Astrocyte (in vitro differentiated cells and primary cell): ENCODE measurements at regions not wholly inside any gene's neighbourhood (a gene's known extent, or its start where the extent isn't known, plus 50 kb on each side); places are given as distances from the start of the nearest gene placed in this dataset.

Experiments
- DNase-seq: peaks from one replicate; pipeline ENCODE4 v3.0.0-alpha.2; 2010; ENCODE audit warnings: low read depth
- FAIRE-seq: peaks from 2 replicates; lab custom pipeline; 2011; peaks lifted over from hg19 to GRCh38; lab: Jason Lieb, UNC
- H2AFZ ChIP-seq: 2 replicates; pipeline ENCODE4 v1.6.0; 2012; ENCODE audit warnings: low read depth, low read length, inconsistent platforms
- H3K27ac ChIP-seq: 2 replicates; pipeline ENCODE4 v1.5.1; 2011; ENCODE audit warnings: low read depth, low read length, inconsistent platforms
- H3K27me3 ChIP-seq: 2 replicates; pipeline ENCODE4 v1.6.0; 2011; ENCODE audit warnings: low read length, inconsistent platforms; ENCODE audit not compliant: insufficient read depth
- H3K36me3 ChIP-seq: 2 replicates; pipeline ENCODE4 v1.5.1; 2011; ENCODE audit warnings: low read length, inconsistent platforms; ENCODE audit not compliant: insufficient read depth
- H3K4me1 ChIP-seq: 2 replicates; pipeline ENCODE4 v1.5.1; 2011; ENCODE audit warnings: low read length, inconsistent platforms; ENCODE audit not compliant: insufficient read depth
- H3K4me2 ChIP-seq: 2 replicates; pipeline ENCODE4 v1.6.0; 2012; ENCODE audit warnings: low read length, inconsistent platforms
- H3K4me3 ChIP-seq: 2 replicates; pipeline ENCODE4 v1.5.1; 2011; ENCODE audit warnings: low read depth, mild to moderate bottlenecking, low read length, inconsistent platforms; ENCODE audit not compliant: insufficient read depth
- H3K79me2 ChIP-seq: 2 replicates; pipeline ENCODE4 v1.6.0; 2012; ENCODE audit warnings: mild to moderate bottlenecking, low read length, inconsistent platforms; ENCODE audit not compliant: insufficient read depth
- H3K9ac ChIP-seq: 2 replicates; pipeline ENCODE4 v1.6.0; 2012; ENCODE audit warnings: mild to moderate bottlenecking, low read length, inconsistent platforms
- H3K9me3 ChIP-seq: 2 replicates; pipeline ENCODE4 v1.5.1; 2012; ENCODE audit warnings: low read depth, mild to moderate bottlenecking, low read length, inconsistent platforms; ENCODE audit not compliant: insufficient read depth
- H4K20me1 ChIP-seq: 2 replicates; pipeline ENCODE4 v1.6.0; 2012; ENCODE audit warnings: low read length, inconsistent platforms; ENCODE audit not compliant: insufficient read depth
- H3K27ac Mint-ChIP-seq: one replicate; pipeline ENCODE4 v1.8.0; 2021; ENCODE audit warnings: mild to moderate bottlenecking, mixed read lengths; ENCODE audit not compliant: unreplicated experiment
- H3K27me3 Mint-ChIP-seq: one replicate; pipeline ENCODE4 v1.8.0; 2021; ENCODE audit warnings: low read depth, mixed read lengths; ENCODE audit not compliant: unreplicated experiment
- H3K36me3 Mint-ChIP-seq: one replicate; pipeline ENCODE4 v1.8.0; 2021; ENCODE audit warnings: low read depth, mixed read lengths; ENCODE audit not compliant: unreplicated experiment
- H3K4me1 Mint-ChIP-seq: one replicate; pipeline ENCODE4 v1.8.0; 2021; ENCODE audit warnings: low read depth, mixed read lengths; ENCODE audit not compliant: unreplicated experiment
- H3K4me3 Mint-ChIP-seq: one replicate; pipeline ENCODE4 v1.8.0; 2021; ENCODE audit warnings: mild to moderate bottlenecking, moderate library complexity, mixed read lengths; ENCODE audit not compliant: unreplicated experiment
- H3K9me3 Mint-ChIP-seq: one replicate; pipeline ENCODE4 v1.8.0; 2021; ENCODE audit warnings: mild to moderate bottlenecking, mixed read lengths; ENCODE audit not compliant: unreplicated experiment
- CTCF ChIP-seq: IDR thresholded peaks from 2 replicates; pipeline ENCODE4 v1.5.1; 2011; ENCODE audit warnings: low read depth, mild to moderate bottlenecking, inconsistent platforms, low read length, moderate library complexity; ENCODE audit not compliant: insufficient read depth
- EZH2 ChIP-seq: IDR thresholded peaks from 2 replicates; pipeline ENCODE4 v1.6.1; 2012; ENCODE audit warnings: mild to moderate bottlenecking, low read length, inconsistent platforms; ENCODE audit not compliant: insufficient read depth

- Mint-ChIP-seq H3K36me3 (peaks cover 19% of the 10 kb centered on the region), H3K9me3 (no peaks in the 10 kb centered on the region), H3K27me3 (no peaks in the 10 kb centered on the region), H3K4me3 (no peak overlapping the region), H3K4me1 (no peaks in the 10 kb centered on the region), H3K27ac (no peak overlapping the region)
- peak overlapping the region; percentile 68 for H3K27ac ChIP-seq
- DNase-seq (peak; percentile 58), FAIRE-seq (no peak)
- no peak overlapping the region for H3K9ac ChIP-seq
- H3K36me3 ChIP-seq, result peaks cover 7% of the 10 kb centered on the region
- no peak overlapping the region for H2AFZ ChIP-seq
- TF ChIP-seq CTCF (no peak), EZH2 (no peak)
- H3K4me1 ChIP-seq, result peaks cover 23% of the 10 kb centered on the region
- no peaks in the 10 kb centered on the region for H4K20me1 ChIP-seq
- H3K27me3 ChIP-seq, result no peaks in the 10 kb centered on the region
- H3K4me3 ChIP-seq, result no peak overlapping the region
- no peaks in the 10 kb centered on the region for H3K79me2 ChIP-seq
- peak overlapping the region; percentile 47 for H3K4me2 ChIP-seq
- H3K9me3 ChIP-seq, result no peaks in the 10 kb centered on the region
Observed at GRCh38 chr21:36247316-36248010, 72.5 kb upstream of the MORC3 start.

DNA sequence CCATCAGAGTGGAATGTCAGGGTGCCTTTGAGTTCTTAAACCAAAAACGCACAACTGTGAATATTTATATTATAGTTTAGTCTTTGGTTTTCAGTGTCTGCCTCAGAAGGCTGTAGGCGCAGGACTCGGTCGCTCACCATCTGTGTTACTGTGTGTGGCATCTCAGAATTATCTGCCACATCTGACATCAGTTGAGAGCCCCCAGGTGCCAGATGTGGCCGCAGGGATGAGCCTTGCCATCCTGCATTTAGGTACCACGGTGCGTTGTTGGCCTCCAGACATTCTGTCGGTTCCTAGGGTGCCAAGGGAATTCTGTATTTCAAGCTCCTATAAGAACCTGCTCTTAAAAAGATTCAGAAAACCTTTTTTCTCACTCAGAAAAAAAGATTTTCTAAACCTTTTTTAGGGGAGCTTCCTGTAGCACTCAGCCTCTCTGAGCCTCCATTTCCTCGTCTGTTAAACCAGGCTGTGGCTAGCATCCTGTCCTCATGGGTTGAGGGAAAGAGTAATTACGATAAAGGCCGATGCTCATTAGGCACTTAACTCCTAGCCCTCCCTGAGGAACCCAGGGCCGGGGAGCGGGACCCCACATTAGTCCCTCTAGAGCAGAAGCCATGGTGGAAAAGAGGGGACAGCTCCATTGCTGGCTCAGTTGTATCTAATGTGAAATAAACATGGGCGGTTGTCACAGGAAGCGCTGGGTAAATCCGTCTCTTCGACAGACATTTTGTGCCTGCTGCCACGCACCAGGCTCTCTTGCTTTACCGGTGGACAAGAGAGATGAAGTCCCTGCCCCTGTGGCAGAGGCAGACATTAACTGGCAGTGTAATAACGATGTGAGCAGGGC lies 70.2 kb upstream of the MORC3 start:
- Histone ChIP-seq H3K4me3 (no peak overlapping the region), H3K79me2 (no peaks in the 10 kb centered on the region), H3K27me3 (no peaks in the 10 kb centered on the region), H3K36me3 (peaks cover 13% of the 10 kb centered on the region), H4K20me1 (no peaks in the 10 kb centered on the region), H3K4me1 (peaks cover 23% of the 10 kb centered on the region), H3K4me2 (no peak overlapping the region), H3K9me3 (no peaks in the 10 kb centered on the region), H2AFZ (no peak overlapping the region), H3K27ac (no peak overlapping the region), H3K9ac (no peak overlapping the region)
- no peak for FAIRE-seq
- Mint-ChIP-seq H3K27ac (no peak overlapping the region), H3K27me3 (no peaks in the 10 kb centered on the region), H3K36me3 (peaks cover 23% of the 10 kb centered on the region), H3K4me3 (no peak overlapping the region), H3K9me3 (no peaks in the 10 kb centered on the region), H3K4me1 (no peaks in the 10 kb centered on the region)
- DNase-seq, result no peak
- TF ChIP-seq EZH2, result no peak
- TF ChIP-seq CTCF, result no peak
